ENCODE measurements at regions not wholly inside any gene's neighbourhood (a gene's known extent, or its start where the extent isn't known, plus 50 kb on each side); places are given as distances from the start of the nearest gene placed in this dataset.

- TF ChIP-seq CTCF (IDR thresholded peaks at IDR 0.05; ENCODE audit: unreplicated experiment): no peak
- Mint-ChIP-seq H3K27me3 (ENCODE audit: unreplicated experiment) (no peaks in the 10 kb centered on the region), H3K36me3 (ENCODE audit: low read depth, unreplicated experiment) (no peaks in the 10 kb centered on the region), H3K9me3 (ENCODE audit: unreplicated experiment) (no peaks in the 10 kb centered on the region), H3K27ac (ENCODE audit: unreplicated experiment) (no peak overlapping the region), H3K4me3 (ENCODE audit: unreplicated experiment) (no peak overlapping the region), H3K4me1 (ENCODE audit: unreplicated experiment) (no peaks in the 10 kb centered on the region)
- DNase-seq (ENCODE audit: low spot score): peak; percentile 50
These were observed 59.7 kb upstream of the KBTBD8 start for GRCh38 chr3:66938338-66938963.

GRCh38 chr3:66948041-66948440, 50.1 kb upstream of the KBTBD8 start:
- Mint-ChIP-seq H3K27ac (ENCODE audit: unreplicated experiment) (no peak overlapping the region), H3K4me3 (ENCODE audit: unreplicated experiment) (no peak overlapping the region), H3K36me3 (ENCODE audit: low read depth, unreplicated experiment) (no peaks in the 10 kb centered on the region), H3K9me3 (ENCODE audit: unreplicated experiment) (no peaks in the 10 kb centered on the region), H3K4me1 (ENCODE audit: unreplicated experiment) (no peaks in the 10 kb centered on the region), H3K27me3 (ENCODE audit: unreplicated experiment) (peaks cover 1% of the 10 kb centered on the region)
- no peak for TF ChIP-seq CTCF (IDR thresholded peaks at IDR 0.05; ENCODE audit: unreplicated experiment)
- DNase-seq (ENCODE audit: low spot score): no peak

Data from endothelial cell (in vitro differentiated cells).